ENCODE measurements at regions not wholly inside any gene's neighbourhood (a gene's known extent, or its start where the extent isn't known, plus 50 kb on each side); places are given as distances from the start of the nearest gene placed in this dataset.

GRCh38 chrX:14409341-14409740 lies 120.0 kb upstream of the GLRA2 start (continued):
- TF ChIP-seq, protein P1, sequence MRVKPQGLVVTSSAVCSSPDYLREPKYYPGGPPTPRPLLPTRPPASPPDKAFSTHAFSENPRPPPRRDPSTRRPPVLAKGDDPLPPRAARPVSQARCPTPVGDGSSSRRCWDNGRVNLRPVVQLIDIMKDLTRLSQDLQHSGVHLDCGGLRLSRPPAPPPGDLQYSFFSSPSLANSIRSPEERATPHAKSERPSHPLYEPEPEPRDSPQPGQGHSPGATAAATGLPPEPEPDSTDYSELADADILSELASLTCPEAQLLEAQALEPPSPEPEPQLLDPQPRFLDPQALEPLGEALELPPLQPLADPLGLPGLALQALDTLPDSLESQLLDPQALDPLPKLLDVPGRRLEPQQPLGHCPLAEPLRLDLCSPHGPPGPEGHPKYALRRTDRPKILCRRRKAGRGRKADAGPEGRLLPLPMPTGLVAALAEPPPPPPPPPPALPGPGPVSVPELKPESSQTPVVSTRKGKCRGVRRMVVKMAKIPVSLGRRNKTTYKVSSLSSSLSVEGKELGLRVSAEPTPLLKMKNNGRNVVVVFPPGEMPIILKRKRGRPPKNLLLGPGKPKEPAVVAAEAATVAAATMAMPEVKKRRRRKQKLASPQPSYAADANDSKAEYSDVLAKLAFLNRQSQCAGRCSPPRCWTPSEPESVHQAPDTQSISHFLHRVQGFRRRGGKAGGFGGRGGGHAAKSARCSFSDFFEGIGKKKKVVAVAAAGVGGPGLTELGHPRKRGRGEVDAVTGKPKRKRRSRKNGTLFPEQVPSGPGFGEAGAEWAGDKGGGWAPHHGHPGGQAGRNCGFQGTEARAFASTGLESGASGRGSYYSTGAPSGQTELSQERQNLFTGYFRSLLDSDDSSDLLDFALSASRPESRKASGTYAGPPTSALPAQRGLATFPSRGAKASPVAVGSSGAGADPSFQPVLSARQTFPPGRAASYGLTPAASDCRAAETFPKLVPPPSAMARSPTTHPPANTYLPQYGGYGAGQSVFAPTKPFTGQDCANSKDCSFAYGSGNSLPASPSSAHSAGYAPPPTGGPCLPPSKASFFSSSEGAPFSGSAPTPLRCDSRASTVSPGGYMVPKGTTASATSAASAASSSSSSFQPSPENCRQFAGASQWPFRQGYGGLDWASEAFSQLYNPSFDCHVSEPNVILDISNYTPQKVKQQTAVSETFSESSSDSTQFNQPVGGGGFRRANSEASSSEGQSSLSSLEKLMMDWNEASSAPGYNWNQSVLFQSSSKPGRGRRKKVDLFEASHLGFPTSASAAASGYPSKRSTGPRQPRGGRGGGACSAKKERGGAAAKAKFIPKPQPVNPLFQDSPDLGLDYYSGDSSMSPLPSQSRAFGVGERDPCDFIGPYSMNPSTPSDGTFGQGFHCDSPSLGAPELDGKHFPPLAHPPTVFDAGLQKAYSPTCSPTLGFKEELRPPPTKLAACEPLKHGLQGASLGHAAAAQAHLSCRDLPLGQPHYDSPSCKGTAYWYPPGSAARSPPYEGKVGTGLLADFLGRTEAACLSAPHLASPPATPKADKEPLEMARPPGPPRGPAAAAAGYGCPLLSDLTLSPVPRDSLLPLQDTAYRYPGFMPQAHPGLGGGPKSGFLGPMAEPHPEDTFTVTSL (CRISPR knock-in tag; IDR thresholded peaks at IDR 0.05; ENCODE audit: borderline replicate concordance): no peak; the same call in 1 of the 2 replicates
- TF ChIP-seq ZNF160 (CRISPR knock-in tag; IDR thresholded peaks at IDR 0.05) (no peak), ZNF354B (CRISPR knock-in tag; IDR thresholded peaks at IDR 0.05) (no peak), MXI1 (IDR thresholded peaks at IDR 0.05; ENCODE audit: borderline replicate concordance, low read depth, low read length) (no peak), KLF16 (CRISPR knock-in tag; IDR thresholded peaks at IDR 0.05) (no peak), FOXK2 (IDR thresholded peaks at IDR 0.05) (no peak), ZNF747 (CRISPR knock-in tag; IDR thresholded peaks at IDR 0.05; ENCODE audit: borderline replicate concordance) (no peak), ARID5B (CRISPR knock-in tag; IDR thresholded peaks at IDR 0.05) (0 out of 2 replicates have a peak, but pooled peaks have one; percentile 23), NCOA5 (CRISPR knock-in tag; IDR thresholded peaks at IDR 0.05) (no peak), ZMYM3 (CRISPR knock-in tag; IDR thresholded peaks at IDR 0.05) (no peak), HMGXB4 (CRISPR knock-in tag; IDR thresholded peaks at IDR 0.05; ENCODE audit: borderline replicate concordance in 1 of 2, low read depth in 1 of 2) (no peak)
- TF ChIP-seq, protein P2, sequence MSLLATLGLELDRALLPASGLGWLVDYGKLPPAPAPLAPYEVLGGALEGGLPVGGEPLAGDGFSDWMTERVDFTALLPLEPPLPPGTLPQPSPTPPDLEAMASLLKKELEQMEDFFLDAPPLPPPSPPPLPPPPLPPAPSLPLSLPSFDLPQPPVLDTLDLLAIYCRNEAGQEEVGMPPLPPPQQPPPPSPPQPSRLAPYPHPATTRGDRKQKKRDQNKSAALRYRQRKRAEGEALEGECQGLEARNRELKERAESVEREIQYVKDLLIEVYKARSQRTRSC (CRISPR knock-in tag; IDR thresholded peaks at IDR 0.05; ENCODE audit: low read depth): no peak
- TF ChIP-seq, protein P3, sequence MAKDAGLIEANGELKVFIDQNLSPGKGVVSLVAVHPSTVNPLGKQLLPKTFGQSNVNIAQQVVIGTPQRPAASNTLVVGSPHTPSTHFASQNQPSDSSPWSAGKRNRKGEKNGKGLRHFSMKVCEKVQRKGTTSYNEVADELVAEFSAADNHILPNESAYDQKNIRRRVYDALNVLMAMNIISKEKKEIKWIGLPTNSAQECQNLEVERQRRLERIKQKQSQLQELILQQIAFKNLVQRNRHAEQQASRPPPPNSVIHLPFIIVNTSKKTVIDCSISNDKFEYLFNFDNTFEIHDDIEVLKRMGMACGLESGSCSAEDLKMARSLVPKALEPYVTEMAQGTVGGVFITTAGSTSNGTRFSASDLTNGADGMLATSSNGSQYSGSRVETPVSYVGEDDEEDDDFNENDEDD (CRISPR knock-in tag; IDR thresholded peaks at IDR 0.05; ENCODE audit: borderline replicate concordance): no peak
